Esophagus squamous epithelium (tissue), 4 donors: ENCODE measurements at regions not wholly inside any gene's neighbourhood (a gene's known extent, or its start where the extent isn't known, plus 50 kb on each side); places are given as distances from the start of the nearest gene placed in this dataset.

Experiments
- CTCF ChIP-seq, 6 experiments: fragments of 450-650 bp in 4 of 6; fragments of 200-600 bp in 2 of 6; sonication (generic) in 2 of 6; IDR thresholded peaks; one replicate each; pipeline ENCODE4 v1.5.1; 2016 to 2019; ENCODE audit warnings: antibody characterized with exemption in 6 of 6, mild to moderate bottlenecking in 4 of 6, moderate library complexity in 4 of 6
- POLR2A ChIP-seq, 4 donors: fragments of 450-650 bp; IDR thresholded peaks; one replicate each; pipeline ENCODE4 v1.6.1; 2017; ENCODE audit warnings: antibody characterized with exemption in 4 of 4, mild to moderate bottlenecking in 4 of 4, moderate library complexity in 3 of 4

- TF ChIP-seq CTCF (IDR thresholded peaks at IDR 0.05), result no peak
- no peak for TF ChIP-seq POLR2A (IDR thresholded peaks at IDR 0.05)
Observed at GRCh38 chr13:83730674-83731073, 151.6 kb downstream of the SLITRK1 start.
